HL-60 (cell line): ENCODE measurements at regions not wholly inside any gene's neighbourhood (a gene's known extent, or its start where the extent isn't known, plus 50 kb on each side); places are given as distances from the start of the nearest gene placed in this dataset.
"Not testable (repeated sequence)": the region's sequence is repeated elsewhere in the genome, so short reads cannot be mapped to it uniquely, and the experiment has no call there.

ENCODE experiments used
- POLR2AphosphoS5 ChIP-seq: IDR thresholded peaks from 2 replicates; pipeline ENCODE4 v1.6.1; 2012; ENCODE audit warnings: low read depth
- TF ChIP-seq, protein P1 (sequence below): IDR thresholded peaks from one replicate; pipeline ENCODE4 v1.5.1; 2011; ENCODE audit warnings: low read length, control low read depth, inconsistent platforms; ENCODE audit not compliant: insufficient read depth

DNA sequence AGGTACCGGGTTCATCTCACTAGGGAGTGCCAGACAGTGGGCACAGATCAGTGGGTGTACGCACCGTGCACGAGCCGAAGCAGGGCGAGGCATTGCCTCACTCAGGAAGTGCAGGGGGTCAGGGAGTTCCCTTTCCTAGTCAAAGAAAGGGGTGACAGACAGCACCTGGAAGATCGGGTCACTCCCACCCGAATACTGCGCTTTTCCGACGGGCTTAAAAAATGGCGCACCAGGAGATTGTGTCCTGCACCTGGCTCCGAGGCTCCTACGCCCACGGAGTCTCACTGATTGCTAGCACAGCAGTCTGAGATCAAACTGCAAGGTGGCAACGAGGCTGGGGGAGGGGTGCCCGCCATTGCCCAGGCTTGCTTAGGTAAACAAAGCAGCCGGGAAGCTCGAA, 1188.5 kb downstream of the FAM133A start:
- not testable (repeated sequence) for TF ChIP-seq POLR2AphosphoS5
- TF ChIP-seq, protein P1, sequence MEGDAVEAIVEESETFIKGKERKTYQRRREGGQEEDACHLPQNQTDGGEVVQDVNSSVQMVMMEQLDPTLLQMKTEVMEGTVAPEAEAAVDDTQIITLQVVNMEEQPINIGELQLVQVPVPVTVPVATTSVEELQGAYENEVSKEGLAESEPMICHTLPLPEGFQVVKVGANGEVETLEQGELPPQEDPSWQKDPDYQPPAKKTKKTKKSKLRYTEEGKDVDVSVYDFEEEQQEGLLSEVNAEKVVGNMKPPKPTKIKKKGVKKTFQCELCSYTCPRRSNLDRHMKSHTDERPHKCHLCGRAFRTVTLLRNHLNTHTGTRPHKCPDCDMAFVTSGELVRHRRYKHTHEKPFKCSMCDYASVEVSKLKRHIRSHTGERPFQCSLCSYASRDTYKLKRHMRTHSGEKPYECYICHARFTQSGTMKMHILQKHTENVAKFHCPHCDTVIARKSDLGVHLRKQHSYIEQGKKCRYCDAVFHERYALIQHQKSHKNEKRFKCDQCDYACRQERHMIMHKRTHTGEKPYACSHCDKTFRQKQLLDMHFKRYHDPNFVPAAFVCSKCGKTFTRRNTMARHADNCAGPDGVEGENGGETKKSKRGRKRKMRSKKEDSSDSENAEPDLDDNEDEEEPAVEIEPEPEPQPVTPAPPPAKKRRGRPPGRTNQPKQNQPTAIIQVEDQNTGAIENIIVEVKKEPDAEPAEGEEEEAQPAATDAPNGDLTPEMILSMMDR: not testable (repeated sequence)
